ENCODE measurements at regions not wholly inside any gene's neighbourhood (a gene's known extent, or its start where the extent isn't known, plus 50 kb on each side); places are given as distances from the start of the nearest gene placed in this dataset.

- no peak for DNase-seq (ENCODE audit: low read depth)
Measured at GRCh38 chr6:144725736-144726522, 440.8 kb downstream of the UTRN start.

DNA sequence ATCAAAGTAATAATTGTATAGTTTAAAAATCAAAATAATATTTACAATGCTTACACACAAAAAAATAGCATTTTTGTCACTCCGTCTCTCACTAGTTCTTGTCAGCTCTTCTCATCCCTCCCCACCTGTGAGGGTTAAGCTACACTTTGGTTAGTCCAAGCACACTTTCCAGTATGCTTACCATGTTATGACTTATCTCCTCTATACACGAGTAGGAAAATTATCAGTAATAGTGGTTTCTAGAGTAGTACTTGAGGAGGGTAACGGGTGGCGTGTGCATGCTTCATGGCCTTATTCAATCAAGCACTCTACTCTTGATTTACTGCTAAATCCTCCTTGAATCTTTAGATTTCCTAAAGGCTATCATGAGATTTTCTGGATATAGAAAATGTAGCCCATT, 443.7 kb downstream of the UTRN start:
- no peak for DNase-seq (ENCODE audit: low read depth)

DNA sequence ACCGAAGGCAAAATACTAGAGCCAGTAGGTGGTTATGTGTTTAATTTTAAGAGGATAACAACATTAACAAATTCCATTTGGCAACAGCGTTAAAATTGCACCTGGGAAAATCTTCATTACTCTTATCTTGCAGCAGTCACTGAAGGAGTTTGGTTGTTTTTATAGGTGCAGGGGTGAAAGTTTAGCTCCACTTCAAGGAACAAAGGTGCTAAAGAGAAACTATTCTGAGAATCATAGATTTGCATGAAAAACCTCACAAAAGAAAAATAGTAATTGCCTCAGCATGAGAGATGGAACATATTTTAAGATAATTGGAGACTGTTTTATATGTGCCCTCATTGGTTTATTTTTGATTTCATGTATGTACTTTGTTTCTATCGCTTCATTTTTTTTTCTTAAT, 444.4 kb downstream of the UTRN start:
- DNase-seq (ENCODE audit: low read depth) = no peak

DNA sequence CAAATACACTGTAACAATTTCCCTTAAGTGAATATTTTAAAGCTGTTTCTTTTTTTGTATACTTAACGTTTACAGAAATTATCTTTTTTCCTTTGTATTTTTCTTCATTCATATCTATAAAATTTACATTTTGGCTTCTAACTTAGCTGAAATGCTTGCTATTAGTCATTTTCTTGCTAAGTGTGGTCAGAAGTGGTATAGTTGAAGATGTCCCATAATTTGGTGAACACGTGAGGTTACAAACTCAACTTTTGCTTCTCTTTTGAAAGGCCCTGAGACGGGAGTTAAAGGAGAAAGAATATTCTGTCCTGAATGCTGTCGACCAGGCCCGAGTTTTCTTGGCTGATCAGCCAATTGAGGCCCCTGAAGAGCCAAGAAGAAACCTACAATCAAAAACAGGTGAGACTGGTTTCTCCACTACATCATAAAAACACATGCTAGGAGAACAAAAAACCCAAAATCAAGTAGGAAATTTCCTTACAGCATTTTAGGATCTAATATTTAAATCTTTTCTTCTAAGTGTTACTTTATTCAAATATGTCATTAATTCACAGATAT, 445.0 kb downstream of the UTRN start:
- no peak for DNase-seq (ENCODE audit: low read depth)

GRCh38 chr6:144731229-144731628, 446.1 kb downstream of the UTRN start:
- no peak for DNase-seq (ENCODE audit: low read depth)

DNA sequence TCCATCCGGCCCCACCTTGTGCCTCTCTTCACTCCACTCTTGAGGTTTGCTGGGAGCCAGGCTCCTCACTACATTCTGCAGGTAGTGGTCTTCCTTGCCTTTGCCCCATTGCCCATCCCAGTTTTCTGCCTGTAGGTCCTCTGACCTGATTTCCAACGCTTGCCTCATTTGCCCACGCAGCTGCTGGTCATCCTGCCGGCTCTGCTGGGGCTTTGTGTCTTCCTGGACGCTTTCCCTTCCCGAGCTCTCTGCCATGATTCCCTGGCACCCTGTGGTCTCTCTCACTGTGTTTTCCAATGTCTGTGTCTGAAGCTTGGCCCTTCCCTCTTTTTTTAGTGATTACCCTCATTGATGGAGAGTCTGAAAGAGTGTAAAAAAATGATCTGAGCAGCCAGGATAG, 451.6 kb downstream of the UTRN start:
- no peak for DNase-seq (ENCODE audit: low read depth)

GRCh38 chr6:144737998-144738397, 452.9 kb downstream of the UTRN start:
- no peak for DNase-seq (ENCODE audit: low read depth)

GRCh38 chr6:144739873-144740272, 454.7 kb downstream of the UTRN start:
- DNase-seq (ENCODE audit: low read depth) = no peak

DNA sequence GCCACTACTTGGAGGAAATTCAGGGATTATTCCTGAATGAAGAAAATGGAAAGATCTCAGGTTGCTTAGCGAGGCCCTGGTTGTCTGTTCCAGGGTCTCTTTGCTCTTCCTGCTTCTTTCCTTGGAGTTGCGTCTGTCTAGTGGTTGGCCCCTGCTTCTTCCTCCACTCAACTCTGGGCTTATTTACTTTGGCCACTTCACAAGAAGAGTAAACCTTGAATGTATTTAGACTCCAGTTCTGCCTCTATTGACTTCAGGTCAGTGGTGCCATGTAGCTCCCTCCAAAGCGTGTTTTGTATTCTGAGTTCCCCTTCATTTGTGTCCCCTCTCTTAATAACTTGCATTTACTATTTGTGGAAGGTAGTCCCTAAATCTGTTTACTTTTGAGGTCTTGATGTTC, 456.5 kb downstream of the UTRN start:
- no peak for DNase-seq (ENCODE audit: low read depth)

DNA sequence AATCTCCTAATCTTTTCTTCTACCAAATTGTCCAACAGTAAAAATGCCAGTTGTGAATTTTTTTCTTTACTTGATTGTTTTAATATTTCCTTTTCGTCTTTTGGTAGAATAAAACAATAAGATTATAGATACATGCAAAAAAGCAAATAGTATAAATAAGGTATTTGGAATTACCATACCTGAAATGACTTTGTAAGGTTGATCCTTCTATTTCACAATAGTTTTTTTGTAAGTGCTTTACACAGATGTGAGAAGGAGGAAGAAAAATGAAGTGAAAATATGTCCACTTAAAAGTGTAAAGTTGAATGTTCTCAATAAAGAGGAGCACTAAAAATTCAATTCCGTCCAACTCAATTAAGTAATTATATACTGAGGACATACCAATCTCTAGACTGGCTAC, 457.6 kb downstream of the UTRN start:
- no peak for DNase-seq (ENCODE audit: low read depth)

GRCh38 chr6:144744720-144745119, 459.6 kb downstream of the UTRN start:
- DNase-seq (ENCODE audit: low read depth) = no peak

DNA sequence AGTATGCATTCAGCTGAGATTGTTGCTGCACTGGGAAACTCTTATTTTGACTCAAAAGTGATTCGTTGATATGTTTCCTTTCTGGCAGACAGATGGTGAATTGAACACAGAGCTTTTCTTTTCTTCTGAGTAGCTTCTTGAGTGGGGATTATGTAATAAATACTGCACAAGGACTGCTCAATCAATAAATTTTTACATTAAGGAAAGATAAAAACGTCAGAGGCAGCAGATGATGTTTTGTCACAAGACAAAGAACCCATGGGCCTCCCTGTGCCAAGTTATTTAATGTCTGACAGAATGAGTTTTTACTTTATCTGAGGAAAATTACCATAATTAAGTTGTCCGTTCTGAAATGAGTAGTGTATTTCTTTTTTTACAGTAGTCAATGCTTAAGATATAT, 460.3 kb downstream of the UTRN start:
- no peak for DNase-seq (ENCODE audit: low read depth)

DNA sequence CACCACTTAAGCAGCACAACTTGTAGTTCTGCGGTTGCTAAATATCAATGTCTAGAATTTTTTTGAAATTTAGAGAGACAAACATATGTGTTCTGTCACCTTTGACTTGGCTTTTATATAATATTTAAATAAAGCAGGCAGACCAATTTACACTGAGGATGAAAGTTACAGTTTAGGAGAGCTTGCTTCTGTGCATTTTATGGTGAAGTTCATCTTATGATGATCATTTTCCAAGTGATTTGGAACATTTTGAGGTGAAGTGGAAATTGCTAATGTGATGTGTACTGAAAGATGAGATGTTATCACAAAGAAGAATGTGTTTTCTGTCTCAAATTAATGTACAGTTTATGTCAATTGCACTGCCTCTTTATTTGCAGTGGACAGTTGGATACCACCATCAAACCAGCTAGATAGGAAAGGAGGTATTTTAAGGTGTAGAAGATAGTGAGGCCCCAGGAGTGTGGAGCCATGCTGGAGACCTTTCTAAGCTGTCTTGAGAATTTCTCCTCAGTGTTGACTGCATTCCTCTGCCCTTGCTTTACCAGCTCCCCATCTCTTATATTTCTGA, 461.9 kb downstream of the UTRN start:
- no peak for DNase-seq (ENCODE audit: low read depth)

GRCh38 chr6:144749263-144749662, 464.1 kb downstream of the UTRN start:
- DNase-seq (ENCODE audit: low read depth) = no peak

GRCh38 chr6:144753023-144753705, 468.0 kb downstream of the UTRN start:
- DNase-seq (ENCODE audit: low read depth) = no peak

DNA sequence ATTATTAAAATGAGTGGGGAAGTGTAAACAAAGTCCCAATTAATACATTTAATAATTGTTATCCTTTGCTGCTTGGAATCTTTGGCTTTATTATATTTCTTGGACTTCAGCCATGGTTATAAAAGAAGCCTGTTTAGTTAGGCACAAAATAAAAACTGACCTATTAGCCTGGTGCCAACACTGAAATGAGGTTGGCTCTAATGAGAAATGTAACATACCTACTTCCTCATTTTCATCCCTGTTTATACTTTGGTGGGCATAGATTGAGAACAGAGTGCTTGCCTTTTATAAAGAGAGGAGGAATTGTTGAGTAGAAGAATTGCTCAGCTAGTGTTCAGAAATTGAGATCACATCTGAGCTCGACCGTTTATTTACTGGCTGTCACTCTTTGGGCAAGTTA, 471.3 kb downstream of the UTRN start:
- no peak for DNase-seq (ENCODE audit: low read depth)

GRCh38 chr6:144757299-144757698, 472.2 kb downstream of the UTRN start:
- no peak for DNase-seq (ENCODE audit: low read depth)

GRCh38 chr6:144757730-144758129, 472.6 kb downstream of the UTRN start:
- DNase-seq (ENCODE audit: low read depth) = no peak

- DNase-seq (ENCODE audit: low read depth) = no peak
Measured at GRCh38 chr6:144758602-144759001, 473.5 kb downstream of the UTRN start.

- no peak for DNase-seq (ENCODE audit: low read depth)
Measured at GRCh38 chr6:144762469-144762868, 477.3 kb downstream of the UTRN start.

GRCh38 chr6:144767051-144767450, 481.9 kb downstream of the UTRN start:
- no peak for DNase-seq (ENCODE audit: low read depth)

GRCh38 chr6:144768551-144769075, 483.5 kb downstream of the UTRN start:
- DNase-seq (ENCODE audit: low read depth) = no peak

DNA sequence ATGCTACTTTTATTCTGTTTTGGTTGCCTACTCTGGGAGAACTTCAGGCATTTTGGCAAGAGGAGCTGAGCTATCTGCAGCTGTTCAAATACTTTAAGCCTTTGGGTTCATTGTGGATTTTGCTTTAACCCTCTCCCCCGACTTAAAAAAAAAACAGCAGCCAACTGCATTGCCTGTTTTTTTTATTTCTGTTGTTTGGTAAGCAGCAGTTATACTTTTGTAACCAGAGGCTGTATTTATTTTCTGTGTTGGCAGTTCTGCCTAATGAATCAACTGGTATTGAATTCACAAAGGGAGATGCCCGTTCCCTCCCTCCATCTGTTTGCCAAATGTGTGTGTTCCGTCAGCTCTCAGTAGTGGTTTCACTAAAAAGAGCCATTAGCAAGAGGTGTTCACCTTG, 484.0 kb downstream of the UTRN start:
- DNase-seq (ENCODE audit: low read depth) = no peak

Data from T follicular helper cell (primary cell).